ENCODE measurements at regions not wholly inside any gene's neighbourhood (a gene's known extent, or its start where the extent isn't known, plus 50 kb on each side); places are given as distances from the start of the nearest gene placed in this dataset.

GRCh38 chr10:130858626-130859025, 452.9 kb downstream of the TCERG1L start:
- Histone ChIP-seq H3K36me3 (no peaks in the 10 kb centered on the region), H3K4me3 (no peak overlapping the region), H3K9me3 (peaks cover 3 to 32% (median 25%) of the 10 kb centered on the region in 8 donors), H3K4me1 (no peaks in the 10 kb centered on the region), H3K27me3 (replicated peaks in 1 of 7) (no peaks in the 10 kb centered on the region), H3K27ac (no peak overlapping the region)
- TF ChIP-seq POLR2A (IDR thresholded peaks at IDR 0.05) (no peak), CTCF (IDR thresholded peaks at IDR 0.05 in 8 of 11, conservative IDR thresholded peaks at IDR 0.05 in 3 of 11) (no peak), POLR2AphosphoS5 (IDR thresholded peaks at IDR 0.05) (no peak)
- no peak for DNase-seq
- intact Hi-C loops (cut with DNase I; ENCODE audit: low total_unique reads), result no loop called here
- 54 to 77% (median 59%) methylated on average over 2 of the region's 2 CpGs for WGBS, 5 donors

- DNase-seq, result no peak
- no peaks in the 10 kb centered on the region for H3K27me3 ChIP-seq (replicated peaks in 1 of 7)
- intact Hi-C loops (cut with DNase I; ENCODE audit: low total_unique reads), result no loop called here
- H3K36me3 ChIP-seq, result no peaks in the 10 kb centered on the region
- no peak overlapping the region for H3K27ac ChIP-seq
- H3K9me3 ChIP-seq, result peaks cover 0 to 24% (median 17%) of the 10 kb centered on the region in 8 donors
- TF ChIP-seq POLR2A (IDR thresholded peaks at IDR 0.05) (no peak), POLR2AphosphoS5 (IDR thresholded peaks at IDR 0.05) (no peak), CTCF (IDR thresholded peaks at IDR 0.05 in 8 of 11, conservative IDR thresholded peaks at IDR 0.05 in 3 of 11) (no peak)
- no peaks in the 10 kb centered on the region for H3K4me1 ChIP-seq
- H3K4me3 ChIP-seq, result no peak overlapping the region
- 85 to 91% (median 87%) methylated on average over 6 of the region's 6 CpGs for WGBS, 5 donors
These were observed 452.1 kb downstream of the TCERG1L start for GRCh38 chr10:130859427-130859826.

DNA sequence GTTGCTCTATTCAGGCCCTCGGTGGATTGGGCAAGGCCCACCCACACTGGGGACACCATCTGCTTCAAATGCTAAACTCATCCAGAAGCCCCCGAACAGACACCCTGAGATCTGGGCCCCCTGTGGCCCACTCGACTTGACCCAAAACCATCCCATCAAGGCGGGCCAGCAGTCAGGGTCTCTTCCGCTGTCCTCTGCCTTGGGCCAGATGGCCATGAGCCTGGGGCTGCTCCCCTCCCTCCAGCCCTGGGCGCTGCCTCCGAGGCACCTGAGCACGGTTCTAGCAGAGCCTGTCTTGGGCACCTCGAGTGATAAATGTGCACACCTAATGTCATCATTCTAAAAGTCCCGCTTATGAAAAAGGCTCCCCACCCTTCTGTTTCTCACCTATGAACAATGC, 449.4 kb downstream of the TCERG1L start:
- no peaks in the 10 kb centered on the region for H3K36me3 ChIP-seq
- WGBS, 5 donors, result 83 to 95% (median 91%) methylated on average over 10 of the region's 10 CpGs
- H3K27me3 ChIP-seq (replicated peaks in 1 of 7), result peaks cover 0 to 4% (median 0%) of the 10 kb centered on the region in 7 donors
- TF ChIP-seq CTCF (IDR thresholded peaks at IDR 0.05 in 8 of 11, conservative IDR thresholded peaks at IDR 0.05 in 3 of 11) (no peak), POLR2A (IDR thresholded peaks at IDR 0.05) (no peak)
- H3K27ac ChIP-seq, result no peak overlapping the region
- no peaks in the 10 kb centered on the region for H3K4me1 ChIP-seq
- DNase-seq, result no peak
- no peak overlapping the region for H3K4me3 ChIP-seq
- intact Hi-C loops (cut with DNase I; ENCODE audit: low total_unique reads), result no loop called here
- peaks cover 0 to 6% (median 0%) of the 10 kb centered on the region in 8 donors for H3K9me3 ChIP-seq

- intact Hi-C loops (cut with DNase I; ENCODE audit: low total_unique reads), result no loop called here
- DNase-seq, result no peak
- H3K27ac ChIP-seq, result no peak overlapping the region
- peaks cover 0 to under 1% (median 0%) of the 10 kb centered on the region in 8 donors for H3K9me3 ChIP-seq
- no peaks in the 10 kb centered on the region for H3K36me3 ChIP-seq
- H3K27me3 ChIP-seq (replicated peaks in 1 of 7), result peaks cover 0 to 7% (median 0%) of the 10 kb centered on the region in 7 donors
- WGBS, 5 donors, result 72 to 90% (median 78%) methylated on average over 7 to 8 of the region's 8 CpGs
- H3K4me3 ChIP-seq, result no peak overlapping the region
- TF ChIP-seq POLR2A (IDR thresholded peaks at IDR 0.05), result no peak
- TF ChIP-seq POLR2AphosphoS5 (IDR thresholded peaks at IDR 0.05), result no peak
- no peak for TF ChIP-seq CTCF (IDR thresholded peaks at IDR 0.05 in 8 of 11, conservative IDR thresholded peaks at IDR 0.05 in 3 of 11)
- H3K4me1 ChIP-seq, result no peaks in the 10 kb centered on the region
These were observed 448.9 kb downstream of the TCERG1L start for GRCh38 chr10:130862626-130863025.
